Naive thymus-derived CD4-positive, alpha-beta T cell (primary cell): ENCODE measurements at regions not wholly inside any gene's neighbourhood (a gene's known extent, or its start where the extent isn't known, plus 50 kb on each side); places are given as distances from the start of the nearest gene placed in this dataset.

Experiments used
- ATAC-seq: fragments of 150-1000 bp; cut with Tn5 transposase; 2 replicates; pipeline ENCODE4 v1.10.0; 2021; ENCODE audit warnings: mild to moderate bottlenecking, moderate library complexity
- CTCF ChIA-PET: fragments of 350-600 bp; sonication (Branson Sonifier 250); formaldehyde crosslinking; loops from one replicate; lab custom pipeline; 2021; ENCODE audit warnings: antibody characterized with exemption; lab: Charles Lee
- POLR2A ChIA-PET: fragments of 350-600 bp; sonication (Branson Sonifier 250); formaldehyde crosslinking; loops from one replicate; lab custom pipeline; 2021; ENCODE audit warnings: antibody characterized with exemption, inconsistent platforms; lab: Charles Lee
- DNase-seq, 9 donors: peaks; one replicate each; pipeline versions ENCODE4 v3.0.0 to v3.0.0-alpha.2; 2020 to 2022; ENCODE audit warnings: mixed read lengths in 1 of 9
- H3K27ac ChIP-seq: one replicate; pipeline ENCODE4 v1.7.0; 2013; ENCODE audit warnings: mild to moderate bottlenecking, low read depth, low read length, moderate library complexity
- H3K27me3 ChIP-seq, 2 donors: one replicate each; pipeline ENCODE4 v1.7.0; 2013; ENCODE audit warnings: low read length in 2 of 2, mild to moderate bottlenecking in 2 of 2, moderate library complexity in 2 of 2; ENCODE audit not compliant: control insufficient read depth in 2 of 2, insufficient read depth in 2 of 2
- H3K36me3 ChIP-seq, 3 experiments: 1 replicate in 2 of 3; 2 replicates in 1 of 3; pipeline ENCODE4 v1.7.0; 2013; ENCODE audit warnings: low read length in 3 of 3, mild to moderate bottlenecking in 3 of 3, moderate library complexity in 1 of 3; ENCODE audit not compliant: insufficient read depth in 3 of 3, control insufficient read depth in 2 of 3
- H3K4me1 ChIP-seq, 2 donors: one replicate each; pipeline ENCODE4 v1.7.0; 2013; ENCODE audit warnings: low read length in 2 of 2, mild to moderate bottlenecking in 2 of 2, moderate library complexity in 1 of 2; ENCODE audit not compliant: control insufficient read depth in 2 of 2, insufficient read depth in 2 of 2
- H3K4me3 ChIP-seq: 2 replicates; pipeline ENCODE4 v1.7.0; 2013; ENCODE audit warnings: mild to moderate bottlenecking, low read length
- H3K9me3 ChIP-seq, 3 experiments: 1 replicate in 2 of 3; 2 replicates in 1 of 3; pipeline ENCODE4 v1.7.0; 2013; ENCODE audit warnings: low read length in 3 of 3; ENCODE audit not compliant: control insufficient read depth in 2 of 3
- H3K27ac Mint-ChIP-seq, 9 donors: one replicate each; pipeline ENCODE4 v1.8.0; 2020 to 2022; ENCODE audit warnings: mixed read lengths in 9 of 9, mild to moderate bottlenecking in 8 of 9, moderate library complexity in 5 of 9, inconsistent platforms in 2 of 9
- H3K27me3 Mint-ChIP-seq, 5 donors: one replicate each; pipeline ENCODE4 v1.8.0; 2021 to 2022; ENCODE audit warnings: mixed read lengths in 5 of 5, mild to moderate bottlenecking in 1 of 5
- H3K36me3 Mint-ChIP-seq, 5 donors: one replicate each; pipeline ENCODE4 v1.8.0; 2020 to 2022; ENCODE audit warnings: mixed read lengths in 5 of 5, mild to moderate bottlenecking in 3 of 5, inconsistent platforms in 1 of 5
- H3K4me1 Mint-ChIP-seq, 7 donors: one replicate each; pipeline ENCODE4 v1.8.0; 2020 to 2022; ENCODE audit warnings: mixed read lengths in 7 of 7, mild to moderate bottlenecking in 3 of 7, inconsistent platforms in 1 of 7
- H3K4me3 Mint-ChIP-seq, 10 donors: one replicate each; pipeline ENCODE4 v1.8.0; 2020 to 2022; ENCODE audit warnings: mild to moderate bottlenecking in 10 of 10, mixed read lengths in 10 of 10, moderate library complexity in 6 of 10, inconsistent platforms in 2 of 10
- H3K9me3 Mint-ChIP-seq, 11 donors: one replicate each; pipeline ENCODE4 v1.8.0; 2020 to 2022; ENCODE audit warnings: mixed read lengths in 11 of 11, mild to moderate bottlenecking in 4 of 11, inconsistent platforms in 1 of 11, moderate library complexity in 1 of 11
- intact Hi-C, 2 donors: fragments of 100-400 bp; cut with micrococcal nuclease; formaldehyde crosslinking; loops; one replicate each; pipeline ENCODE4 v1.15.1; 2023

GRCh38 chr3:102748646-102749045 is 313.8 kb downstream of the ZPLD1 start:
- Mint-ChIP-seq H3K27me3 (peaks cover 0 to 5% (median 0%) of the 10 kb centered on the region in 5 donors), H3K4me3 (no peak overlapping the region), H3K4me1 (peaks cover 0 to 2% (median 0%) of the 10 kb centered on the region in 7 donors), H3K9me3 (no peaks in the 10 kb centered on the region), H3K36me3 (no peaks in the 10 kb centered on the region), H3K27ac (no peak overlapping the region)
- CTCF ChIA-PET = no interaction called here
- Histone ChIP-seq H3K4me3 (no peak overlapping the region), H3K36me3 (no peaks in the 10 kb centered on the region), H3K27me3 (no peaks in the 10 kb centered on the region), H3K9me3 (no peaks in the 10 kb centered on the region), H3K27ac (no peak overlapping the region), H3K4me1 (no peaks in the 10 kb centered on the region)
- DNase-seq (no peak), ATAC-seq (no peak)
- intact Hi-C loops = no loop called here
- POLR2A ChIA-PET = no interaction called here

GRCh38 chr3:102750322-102750721 is 315.5 kb downstream of the ZPLD1 start:
- Histone ChIP-seq H3K4me3 (no peak overlapping the region), H3K9me3 (no peaks in the 10 kb centered on the region), H3K27ac (no peak overlapping the region), H3K36me3 (no peaks in the 10 kb centered on the region), H3K4me1 (no peaks in the 10 kb centered on the region), H3K27me3 (no peaks in the 10 kb centered on the region)
- no peaks in the 10 kb centered on the region for H3K9me3 Mint-ChIP-seq
- H3K27ac Mint-ChIP-seq = no peak overlapping the region
- ATAC-seq (no peak), DNase-seq (no peak)
- intact Hi-C loops = no loop called here
- H3K4me3 Mint-ChIP-seq = no peak overlapping the region
- ChIA-PET CTCF (no interaction called here), POLR2A (no interaction called here)
- peaks cover 0 to 5% (median 0%) of the 10 kb centered on the region in 5 donors for H3K27me3 Mint-ChIP-seq
- peaks cover 0 to 2% (median 0%) of the 10 kb centered on the region in 7 donors for H3K4me1 Mint-ChIP-seq
- H3K36me3 Mint-ChIP-seq = no peaks in the 10 kb centered on the region

GRCh38 chr3:102753901-102754300 is 319.1 kb downstream of the ZPLD1 start:
- intact Hi-C loops = no loop called here
- POLR2A ChIA-PET = no interaction called here
- peaks cover 0 to 5% (median 0%) of the 10 kb centered on the region in 5 donors for H3K27me3 Mint-ChIP-seq
- Histone ChIP-seq H3K36me3 (no peaks in the 10 kb centered on the region), H3K27ac (no peak overlapping the region), H3K4me3 (no peak overlapping the region), H3K27me3 (no peaks in the 10 kb centered on the region), H3K9me3 (no peaks in the 10 kb centered on the region), H3K4me1 (no peaks in the 10 kb centered on the region)
- no peak overlapping the region for H3K27ac Mint-ChIP-seq
- CTCF ChIA-PET = no interaction called here
- no peak overlapping the region for H3K4me3 Mint-ChIP-seq
- DNase-seq = no peak
- peaks cover 0 to 4% (median 0%) of the 10 kb centered on the region in 11 donors for H3K9me3 Mint-ChIP-seq
- no peak for ATAC-seq
- H3K36me3 Mint-ChIP-seq = no peaks in the 10 kb centered on the region
- no peaks in the 10 kb centered on the region for H3K4me1 Mint-ChIP-seq

GRCh38 chr3:102756706-102757105 is 321.9 kb downstream of the ZPLD1 start:
- ChIA-PET POLR2A (no interaction called here), CTCF (no interaction called here)
- H3K4me3 ChIP-seq = no peak overlapping the region
- ATAC-seq (no peak), DNase-seq (no peak)
- H3K36me3 ChIP-seq = no peaks in the 10 kb centered on the region
- Mint-ChIP-seq H3K27ac (no peak overlapping the region), H3K9me3 (peaks cover 0 to 7% (median 0%) of the 10 kb centered on the region in 11 donors), H3K4me3 (no peak overlapping the region), H3K27me3 (peaks cover 0 to 7% (median 3%) of the 10 kb centered on the region in 5 donors), H3K4me1 (no peaks in the 10 kb centered on the region), H3K36me3 (no peaks in the 10 kb centered on the region)
- no peaks in the 10 kb centered on the region for H3K9me3 ChIP-seq
- no peaks in the 10 kb centered on the region for H3K27me3 ChIP-seq
- no peaks in the 10 kb centered on the region for H3K4me1 ChIP-seq
- intact Hi-C loops = no loop called here
- no peak overlapping the region for H3K27ac ChIP-seq

- Mint-ChIP-seq H3K4me1 (no peaks in the 10 kb centered on the region), H3K27me3 (peaks cover 0 to 7% (median 3%) of the 10 kb centered on the region in 5 donors), H3K27ac (no peak overlapping the region), H3K9me3 (peaks cover 0 to 7% (median 0%) of the 10 kb centered on the region in 11 donors), H3K4me3 (no peak overlapping the region), H3K36me3 (no peaks in the 10 kb centered on the region)
- ATAC-seq (no peak), DNase-seq (no peak)
- no peaks in the 10 kb centered on the region for H3K27me3 ChIP-seq
- intact Hi-C loops = no loop called here
- CTCF ChIA-PET = no interaction called here
- no peaks in the 10 kb centered on the region for H3K9me3 ChIP-seq
- POLR2A ChIA-PET = no interaction called here
- no peak overlapping the region for H3K4me3 ChIP-seq
- no peaks in the 10 kb centered on the region for H3K4me1 ChIP-seq
- no peaks in the 10 kb centered on the region for H3K36me3 ChIP-seq
- H3K27ac ChIP-seq = no peak overlapping the region
Measured at GRCh38 chr3:102757950-102758349, 323.1 kb downstream of the ZPLD1 start.

- Mint-ChIP-seq H3K4me3 (no peak overlapping the region), H3K36me3 (no peaks in the 10 kb centered on the region), H3K4me1 (no peaks in the 10 kb centered on the region), H3K9me3 (peaks cover 0 to 9% (median 0%) of the 10 kb centered on the region in 11 donors), H3K27ac (no peak overlapping the region), H3K27me3 (peaks cover 0 to 7% (median 1%) of the 10 kb centered on the region in 5 donors)
- Histone ChIP-seq H3K27me3 (no peaks in the 10 kb centered on the region), H3K27ac (no peak overlapping the region), H3K4me1 (no peaks in the 10 kb centered on the region), H3K36me3 (no peaks in the 10 kb centered on the region), H3K4me3 (no peak overlapping the region), H3K9me3 (no peaks in the 10 kb centered on the region)
- CTCF ChIA-PET = no interaction called here
- intact Hi-C loops = no loop called here
- DNase-seq (no peak), ATAC-seq (no peak)
- POLR2A ChIA-PET = no interaction called here
Measured at GRCh38 chr3:102761766-102762165, 327.0 kb downstream of the ZPLD1 start.

- H3K4me1 ChIP-seq = no peaks in the 10 kb centered on the region
- ATAC-seq = no peak
- intact Hi-C loops = no loop called here
- Mint-ChIP-seq H3K4me1 (no peaks in the 10 kb centered on the region), H3K27ac (no peak overlapping the region), H3K27me3 (no peaks in the 10 kb centered on the region), H3K9me3 (no peaks in the 10 kb centered on the region), H3K36me3 (no peaks in the 10 kb centered on the region), H3K4me3 (no peak overlapping the region)
- H3K36me3 ChIP-seq = no peaks in the 10 kb centered on the region
- no peaks in the 10 kb centered on the region for H3K9me3 ChIP-seq
- H3K27me3 ChIP-seq = no peaks in the 10 kb centered on the region
- CTCF ChIA-PET = no interaction called here
- DNase-seq = no peak
- no peak overlapping the region for H3K4me3 ChIP-seq
- H3K27ac ChIP-seq = no peak overlapping the region
- POLR2A ChIA-PET = no interaction called here
Measured at GRCh38 chr3:102790747-102791325, 356.0 kb downstream of the ZPLD1 start.
